ENCODE measurements at regions not wholly inside any gene's neighbourhood (a gene's known extent, or its start where the extent isn't known, plus 50 kb on each side); places are given as distances from the start of the nearest gene placed in this dataset.

- DNase-seq (ENCODE audit: low read depth in 2 of 2): no peak
Measured at GRCh38 chr3:178446059-178446458, 90.2 kb upstream of the KCNMB2 start.

DNA sequence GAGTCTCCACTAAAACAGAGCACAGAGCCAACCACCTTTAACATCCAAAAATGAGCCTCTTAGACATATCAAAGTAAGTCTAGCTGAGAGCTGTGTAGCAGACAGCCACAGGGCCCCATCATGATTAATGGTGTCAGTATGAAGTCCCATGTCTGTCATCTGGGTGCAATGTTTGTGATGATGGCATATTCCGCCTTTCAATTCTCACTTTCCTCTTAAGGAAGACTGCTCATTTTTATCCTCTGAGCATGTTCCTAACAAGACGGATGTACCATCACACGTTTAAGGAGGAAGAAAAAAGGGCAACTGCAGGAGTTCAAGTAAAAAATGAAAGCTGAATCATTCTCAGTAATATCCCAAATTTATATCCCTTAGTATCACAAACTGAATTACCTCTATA lies 85.8 kb upstream of the KCNMB2 start:
- DNase-seq (ENCODE audit: low read depth in 2 of 2): no peak

- no peak for DNase-seq (ENCODE audit: low read depth in 2 of 2)
Measured at GRCh38 chr3:178451799-178452198, 84.4 kb upstream of the KCNMB2 start.

- DNase-seq (ENCODE audit: low read depth in 2 of 2): no peak
Measured at GRCh38 chr3:178454726-178455125, 81.5 kb upstream of the KCNMB2 start.

DNA sequence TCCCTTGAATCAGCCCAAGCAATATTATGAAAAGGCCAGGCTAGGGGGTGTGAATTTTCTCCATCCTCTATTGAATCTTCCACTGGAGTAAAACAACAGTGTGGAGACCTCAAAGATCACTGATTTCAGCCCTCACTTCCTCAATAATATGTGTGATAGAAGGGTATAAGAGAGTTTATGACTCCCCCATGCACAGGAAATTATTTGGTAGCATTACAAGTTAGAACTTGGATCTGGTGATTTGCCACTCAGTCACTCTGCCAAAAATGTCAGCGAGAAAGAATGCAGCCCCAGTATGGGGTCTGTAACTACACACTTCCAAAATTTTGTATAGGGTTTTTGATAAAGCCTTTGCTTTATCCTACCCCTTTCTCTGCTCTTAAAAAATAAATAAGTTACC lies 81.0 kb upstream of the KCNMB2 start:
- no peak for DNase-seq (ENCODE audit: low read depth in 2 of 2)

DNA sequence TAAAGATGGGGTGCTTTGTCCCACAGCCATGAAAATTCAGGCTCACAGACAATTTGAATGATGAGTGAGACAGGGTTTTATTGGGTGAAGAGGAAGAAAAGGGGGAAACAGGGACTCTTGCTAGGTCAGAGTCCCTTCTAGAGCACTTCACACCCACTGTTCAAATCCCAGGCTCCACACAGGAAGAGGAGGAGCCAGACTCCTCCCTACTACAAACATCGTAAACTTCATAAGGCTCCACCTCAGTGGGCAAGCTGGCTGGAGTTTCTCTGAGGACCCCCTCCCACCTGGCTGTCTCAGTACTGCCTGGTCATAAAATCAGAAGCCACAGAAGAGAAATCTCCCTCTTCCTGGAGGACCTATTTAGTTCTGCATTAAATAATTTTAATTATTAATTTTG lies 80.3 kb upstream of the KCNMB2 start:
- DNase-seq (ENCODE audit: low read depth in 2 of 2): no peak

DNA sequence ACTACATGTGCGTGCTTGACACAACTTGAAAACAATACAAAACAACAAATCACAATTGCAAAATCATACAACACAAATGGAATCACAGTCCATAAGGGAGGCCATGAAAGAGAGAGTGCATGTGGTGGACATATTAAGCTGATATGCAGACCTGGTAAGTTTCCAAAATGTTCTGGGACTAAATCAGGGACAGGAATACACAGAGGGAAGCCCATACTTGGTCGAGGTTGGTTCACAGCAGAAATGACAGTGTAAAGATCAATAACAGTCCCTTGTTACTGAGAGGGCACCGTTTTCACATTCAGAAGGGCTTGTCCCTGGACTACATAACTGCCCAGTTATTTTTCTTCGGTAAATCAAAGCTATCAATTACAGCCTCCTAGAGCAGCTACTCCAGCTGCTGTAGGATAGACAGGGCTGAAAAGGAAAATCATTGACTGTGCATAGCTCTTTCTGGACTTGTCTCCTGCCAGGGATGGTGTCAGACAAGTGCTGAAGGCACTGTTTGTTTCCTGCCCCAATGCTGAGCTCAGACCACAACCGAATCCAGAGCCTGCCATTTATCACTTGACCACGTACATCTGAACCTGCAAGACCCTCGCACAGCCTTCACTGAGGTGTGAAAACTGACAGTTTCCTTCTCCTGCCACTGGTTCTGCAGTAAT lies 79.5 kb upstream of the KCNMB2 start:
- no peak for DNase-seq (ENCODE audit: low read depth in 2 of 2)

- no peak for DNase-seq (ENCODE audit: low read depth in 2 of 2)
Measured at GRCh38 chr3:178457511-178457910, 78.7 kb upstream of the KCNMB2 start.

DNA sequence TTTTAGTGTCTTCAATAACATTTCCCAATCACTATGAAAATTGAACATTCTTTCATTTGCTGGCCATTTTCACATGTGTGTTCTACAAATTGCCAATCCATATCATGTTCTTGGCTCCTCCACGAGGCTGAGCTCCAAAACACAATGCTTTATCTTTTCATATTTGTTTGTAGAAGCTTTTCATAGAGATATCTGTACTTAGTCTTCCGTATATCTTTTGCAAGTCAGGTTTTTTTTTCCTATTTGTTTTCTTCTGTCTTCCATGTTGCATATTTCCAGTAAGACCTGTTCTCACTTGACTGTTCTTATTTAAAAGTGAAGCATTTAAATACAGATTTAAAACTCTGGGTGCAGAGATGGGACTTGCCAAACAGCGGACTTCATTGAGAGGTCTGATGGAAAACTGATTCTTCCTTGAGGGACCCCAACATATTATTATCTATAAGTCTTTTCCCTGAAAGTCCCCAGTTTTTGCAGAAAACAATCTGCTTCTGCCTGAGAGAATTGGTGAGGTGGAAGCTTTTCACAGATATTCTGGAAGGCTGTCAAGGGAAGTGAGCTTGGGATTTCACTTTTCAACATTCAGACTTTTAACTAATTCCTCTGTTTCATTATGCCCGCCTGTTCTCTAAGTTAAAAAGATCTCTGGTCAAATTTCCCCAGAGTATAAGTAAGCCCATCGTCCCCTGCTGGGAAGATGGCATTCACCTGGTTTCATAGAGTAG lies 77.8 kb upstream of the KCNMB2 start:
- DNase-seq (ENCODE audit: low read depth in 2 of 2): no peak

- DNase-seq (ENCODE audit: low read depth in 2 of 2): no peak
Measured at GRCh38 chr3:178459038-178459410, 77.2 kb upstream of the KCNMB2 start.

DNA sequence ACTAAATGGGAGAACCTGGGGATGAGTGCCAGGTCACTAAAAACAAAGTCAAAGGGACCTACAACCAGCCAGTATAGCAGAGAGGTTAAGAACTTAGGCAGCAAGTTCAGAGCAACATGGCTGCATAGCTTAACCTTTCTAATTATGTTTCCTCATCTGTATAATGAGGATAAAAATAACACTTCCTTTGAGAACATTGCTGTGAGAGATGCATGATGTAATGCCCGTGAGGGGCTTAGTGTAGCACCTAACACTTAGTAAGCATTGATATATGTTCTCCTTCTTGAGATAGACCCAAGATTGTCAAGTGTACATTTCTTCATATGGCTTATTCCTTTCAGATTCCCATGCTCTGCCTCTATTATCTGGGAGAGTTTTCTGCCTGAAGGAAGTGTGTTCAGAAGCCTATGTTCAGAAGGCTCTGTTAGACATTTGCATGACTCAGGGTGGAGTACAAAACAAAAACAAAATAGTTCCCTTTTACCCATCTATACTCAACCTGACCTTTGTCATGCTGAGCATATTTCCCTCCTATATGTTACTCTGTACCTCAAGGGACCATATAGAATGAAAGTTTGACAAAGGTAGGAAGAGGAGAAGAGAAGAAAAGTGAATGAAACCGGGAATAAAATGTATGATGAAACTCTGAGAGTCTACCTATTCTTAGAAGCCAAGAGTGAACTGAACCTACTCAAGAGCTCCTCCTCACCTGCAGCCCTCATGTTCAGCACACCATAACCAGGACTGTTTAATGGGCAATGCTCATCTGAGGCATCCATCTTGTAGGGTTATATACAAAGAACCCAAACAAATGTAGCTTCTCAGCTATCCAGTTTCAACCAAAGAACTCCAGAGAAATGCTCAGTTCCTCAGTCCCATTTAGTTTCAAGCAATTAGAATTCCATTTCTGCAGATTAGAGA lies 70.7 kb upstream of the KCNMB2 start:
- DNase-seq (ENCODE audit: low read depth in 2 of 2): no peak

- DNase-seq (ENCODE audit: low read depth in 2 of 2): no peak
Measured at GRCh38 chr3:178472941-178473340, 63.3 kb upstream of the KCNMB2 start.

- no peak for DNase-seq (ENCODE audit: low read depth in 2 of 2)
Measured at GRCh38 chr3:178474526-178474925, 61.7 kb upstream of the KCNMB2 start.

- DNase-seq (ENCODE audit: low read depth in 2 of 2): no peak
Measured at GRCh38 chr3:178475062-178475461, 61.2 kb upstream of the KCNMB2 start.

GRCh38 chr3:178476886-178477285 lies 59.4 kb upstream of the KCNMB2 start:
- DNase-seq (ENCODE audit: low read depth in 2 of 2): no peak

DNA sequence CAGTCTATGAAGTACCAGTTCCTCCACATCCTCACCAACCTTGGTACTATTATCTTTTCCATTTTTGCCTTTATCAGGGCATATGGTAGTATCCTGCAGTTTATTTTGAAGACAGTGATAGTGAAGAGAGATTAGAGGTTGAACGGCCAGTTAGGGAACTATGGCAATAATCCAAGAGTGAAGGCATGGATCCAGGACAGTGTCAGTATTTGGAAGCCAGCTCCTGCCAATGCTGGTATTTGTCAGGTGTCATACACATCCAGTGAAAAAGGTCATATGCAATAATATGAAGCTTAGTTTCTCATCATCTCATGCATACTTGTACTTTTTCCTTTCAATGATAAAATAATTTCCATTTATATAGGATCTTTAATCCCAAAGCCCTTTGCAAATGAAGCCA lies 56.8 kb upstream of the KCNMB2 start:
- DNase-seq (ENCODE audit: low read depth in 2 of 2): no peak

- no peak for DNase-seq (ENCODE audit: low read depth in 2 of 2)
Measured at GRCh38 chr3:178479860-178480259, 56.4 kb upstream of the KCNMB2 start.

DNA sequence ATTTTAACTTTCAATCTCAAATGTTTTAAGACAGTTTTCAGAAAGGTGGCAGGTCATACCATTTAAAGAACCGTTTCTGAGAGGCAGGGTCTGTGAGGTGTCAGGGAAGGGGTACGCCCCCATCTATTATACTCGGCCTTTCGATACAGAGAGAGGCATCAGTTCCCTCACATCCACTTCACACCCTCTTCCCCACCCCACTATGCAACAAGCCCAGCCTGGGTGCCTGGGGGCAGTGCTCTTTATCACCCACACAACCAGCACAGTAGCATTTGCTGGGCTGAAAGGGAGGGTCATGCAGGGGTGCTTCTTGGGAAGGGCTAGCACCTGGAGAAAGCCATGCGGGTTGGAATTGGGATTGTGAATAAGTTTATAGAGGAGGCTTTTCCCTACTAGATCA lies 56.0 kb upstream of the KCNMB2 start:
- DNase-seq (ENCODE audit: low read depth in 2 of 2): no peak

DNA sequence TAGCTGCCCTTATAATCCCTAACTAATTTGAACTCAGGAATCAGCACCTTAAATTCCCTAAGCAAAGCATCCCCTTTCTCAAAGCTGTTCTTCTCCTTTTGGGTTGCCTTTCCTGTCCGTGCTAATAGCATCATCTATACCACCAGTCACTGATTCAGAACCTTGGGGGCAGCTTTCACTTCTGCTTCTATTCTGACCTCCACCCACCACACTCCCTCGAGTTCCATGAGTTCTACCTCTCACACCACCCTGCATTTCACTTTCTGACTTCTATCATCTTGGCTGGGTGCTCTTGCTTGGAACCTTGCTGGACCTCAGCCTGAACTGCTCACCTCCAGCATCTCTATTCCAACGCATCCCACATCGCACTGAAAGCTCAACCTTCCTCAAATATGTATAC lies 55.4 kb upstream of the KCNMB2 start:
- DNase-seq (ENCODE audit: low read depth in 2 of 2): no peak

DNA sequence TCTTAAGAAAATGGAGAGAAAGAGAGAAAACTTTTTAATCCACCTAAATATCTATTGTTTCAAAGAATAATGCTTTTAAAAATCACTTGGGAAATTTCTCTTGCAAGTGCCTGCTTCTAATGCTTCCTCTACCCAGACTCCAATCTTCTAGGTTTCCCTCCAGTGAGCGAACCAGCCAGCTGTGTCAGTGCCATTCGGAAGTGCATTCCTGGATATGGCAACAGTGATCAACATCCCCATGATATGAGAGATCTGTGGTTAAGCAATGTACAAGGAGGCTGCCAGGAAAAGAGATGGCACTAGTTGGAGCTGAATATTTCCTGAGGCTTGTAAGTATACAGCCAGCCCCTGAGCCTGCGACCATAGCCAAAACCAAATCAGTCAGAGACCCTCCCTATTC lies 53.3 kb upstream of the KCNMB2 start:
- DNase-seq (ENCODE audit: low read depth in 2 of 2): no peak

DNA sequence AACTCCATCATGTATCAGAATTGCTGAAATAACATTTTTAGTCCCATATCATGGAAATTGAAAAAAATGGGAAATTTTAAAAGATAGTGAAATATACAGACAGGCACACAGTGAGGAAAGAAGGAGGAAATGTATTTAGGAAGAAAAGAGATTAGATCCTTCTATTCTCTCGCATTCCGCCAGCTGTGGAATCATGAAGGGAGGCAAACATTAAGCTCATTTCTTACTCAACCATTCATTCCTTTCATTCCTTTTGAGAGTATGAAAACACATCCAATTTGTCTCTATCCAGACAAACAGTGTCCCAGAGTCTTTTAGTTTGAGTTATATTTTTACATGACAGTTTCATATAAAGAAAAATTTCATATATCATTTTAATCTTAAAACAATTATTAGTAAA lies 52.5 kb upstream of the KCNMB2 start:
- DNase-seq (ENCODE audit: low read depth in 2 of 2): no peak

GRCh38 chr3:178485756-178486155 lies 50.5 kb upstream of the KCNMB2 start:
- no peak for DNase-seq (ENCODE audit: low read depth in 2 of 2)
